ENCODE measurements at regions not wholly inside any gene's neighbourhood (a gene's known extent, or its start where the extent isn't known, plus 50 kb on each side); places are given as distances from the start of the nearest gene placed in this dataset.

GRCh38 chr6:156402227-156402626, 375.0 kb upstream of the ARID1B start:
- no peak for DNase-seq

DNA sequence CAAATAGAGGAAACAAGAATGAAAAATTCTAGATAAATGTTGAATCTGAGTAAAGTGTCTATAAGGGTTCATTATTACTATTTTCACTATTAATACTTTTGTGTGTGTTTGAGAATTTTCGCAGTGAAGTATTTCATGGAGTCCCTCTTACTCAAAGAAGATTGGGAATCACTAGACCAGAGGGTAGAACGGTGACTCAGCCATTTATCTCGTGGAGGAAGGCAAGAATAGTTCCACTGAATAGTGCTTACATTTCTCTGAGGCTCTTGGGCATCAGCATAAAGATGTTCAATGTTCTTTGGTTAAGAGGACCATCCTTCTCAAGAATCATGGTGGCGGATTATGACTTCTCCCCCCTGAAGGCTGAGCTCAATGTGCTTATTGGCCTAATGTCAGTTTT, 376.7 kb upstream of the ARID1B start:
- DNase-seq, result no peak

- DNase-seq, result no peak
These were observed 378.2 kb upstream of the ARID1B start for GRCh38 chr6:156398966-156399365.

- DNase-seq, result no peak
These were observed 378.8 kb upstream of the ARID1B start for GRCh38 chr6:156398371-156398770.

DNA sequence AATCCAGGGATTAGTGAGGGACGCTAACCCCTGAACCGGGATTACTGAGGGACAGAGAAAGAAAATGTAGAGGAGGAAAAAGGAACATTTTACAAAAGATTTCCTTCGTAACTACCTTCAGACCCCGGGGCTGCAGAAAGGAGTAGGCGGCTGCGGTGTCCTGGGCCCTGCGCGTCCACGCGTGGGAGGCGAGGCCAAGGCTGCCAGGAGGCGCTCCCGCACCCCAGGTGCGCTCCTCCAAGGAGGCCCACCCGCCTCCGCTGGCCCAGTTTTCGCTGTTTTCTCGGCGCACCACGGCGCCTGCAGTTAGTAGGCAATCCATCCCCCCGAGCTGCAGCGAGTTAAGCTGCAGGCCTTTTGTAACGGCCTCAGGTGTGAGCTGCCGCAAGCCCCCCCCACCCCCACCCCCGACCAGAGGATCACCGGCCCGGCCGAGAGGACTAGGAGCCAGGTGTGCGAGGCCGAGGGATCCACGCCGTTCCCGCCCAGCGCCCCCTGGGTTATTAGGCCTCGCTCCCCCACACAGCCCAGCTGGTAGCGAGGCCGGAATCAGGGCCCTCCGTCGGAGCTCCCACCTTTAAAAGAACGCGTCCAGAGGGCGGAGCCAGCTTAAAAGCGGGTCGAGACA, 380.3 kb upstream of the ARID1B start:
- peak in 2 of 5 donors; percentile 13 to 31 for DNase-seq

DNA sequence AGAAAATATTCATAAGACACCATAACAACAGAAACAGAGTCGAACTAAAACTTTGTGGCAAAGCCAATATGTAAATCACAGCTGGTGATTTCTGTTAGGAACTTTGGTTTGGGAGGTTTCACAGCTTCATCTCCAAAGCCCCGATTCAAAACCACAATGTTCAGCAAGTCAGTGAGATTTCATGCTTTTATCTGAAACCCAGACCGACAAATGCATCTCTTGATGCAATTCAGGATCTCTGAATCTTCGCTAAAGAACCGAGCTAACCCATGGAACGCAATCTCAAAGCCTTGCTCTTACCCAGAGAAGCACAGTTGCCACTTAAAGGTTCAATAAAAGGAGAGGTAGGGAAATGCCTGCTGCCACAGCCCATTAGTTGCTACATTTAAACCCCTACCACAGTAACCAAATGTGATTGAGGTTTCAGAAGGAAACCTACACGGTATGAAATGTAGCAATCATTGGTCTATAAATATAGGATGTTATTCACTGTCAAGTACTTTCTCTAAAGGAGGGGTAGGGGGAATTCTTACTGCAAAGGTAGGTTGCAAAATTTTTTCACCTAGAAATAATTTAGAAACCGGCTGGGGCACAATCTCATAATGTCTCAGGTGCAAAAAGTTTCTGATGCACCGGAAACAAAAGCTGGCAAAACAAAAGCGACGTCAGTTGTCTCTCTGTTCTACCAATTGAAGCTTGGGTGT, 381.0 kb upstream of the ARID1B start:
- peak in 2 of 5 donors; percentile 7 to 75 for DNase-seq

DNA sequence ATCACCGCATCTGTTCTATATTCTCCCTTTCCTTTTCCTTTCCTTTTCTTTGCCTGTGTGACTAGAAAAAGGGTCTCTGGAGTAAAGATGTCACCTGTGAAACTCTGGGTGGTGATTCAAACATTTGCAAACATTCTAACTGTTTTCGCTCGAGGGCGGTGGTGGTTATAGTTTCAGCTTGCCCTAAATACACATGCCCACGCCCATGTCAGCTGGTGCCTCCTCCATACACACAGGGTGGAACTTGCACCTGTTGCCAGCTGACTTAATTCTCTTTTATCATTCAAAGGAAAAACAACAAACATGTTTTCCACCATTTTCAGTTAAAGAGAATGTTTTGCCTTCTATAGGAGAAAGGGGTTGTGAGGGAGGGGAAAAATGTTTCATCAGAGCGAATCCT, 381.9 kb upstream of the ARID1B start:
- peak in 3 of 5 donors; percentile 17 to 74 (median 22) for DNase-seq

- DNase-seq, result no peak
These were observed 384.5 kb upstream of the ARID1B start for GRCh38 chr6:156392648-156393047.

- no peak for DNase-seq
These were observed 385.2 kb upstream of the ARID1B start for GRCh38 chr6:156391977-156392376.

- DNase-seq, result no peak
These were observed 386.0 kb upstream of the ARID1B start for GRCh38 chr6:156391061-156391672.

- DNase-seq, result no peak
These were observed 386.6 kb upstream of the ARID1B start for GRCh38 chr6:156390621-156391020.

DNA sequence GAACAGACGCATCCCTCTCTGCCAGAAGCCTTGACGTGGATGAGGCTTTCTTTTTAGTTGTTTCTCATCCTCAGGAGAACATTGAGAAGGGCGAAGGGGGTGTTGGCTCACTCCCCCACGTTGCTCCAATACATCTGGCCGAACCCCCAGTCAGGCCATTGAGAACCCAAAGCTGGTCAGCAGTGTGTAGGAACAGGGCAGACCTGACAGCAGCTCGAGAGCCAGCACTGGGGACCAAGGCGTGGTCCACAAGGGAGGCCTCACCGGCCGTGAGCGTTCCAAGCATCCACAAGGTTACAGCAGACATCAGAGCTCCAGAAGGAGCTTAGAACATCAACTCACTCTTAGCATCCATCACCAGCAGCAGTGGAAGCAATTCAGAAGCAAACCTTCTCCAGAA, 387.9 kb upstream of the ARID1B start:
- DNase-seq, result no peak

DNA sequence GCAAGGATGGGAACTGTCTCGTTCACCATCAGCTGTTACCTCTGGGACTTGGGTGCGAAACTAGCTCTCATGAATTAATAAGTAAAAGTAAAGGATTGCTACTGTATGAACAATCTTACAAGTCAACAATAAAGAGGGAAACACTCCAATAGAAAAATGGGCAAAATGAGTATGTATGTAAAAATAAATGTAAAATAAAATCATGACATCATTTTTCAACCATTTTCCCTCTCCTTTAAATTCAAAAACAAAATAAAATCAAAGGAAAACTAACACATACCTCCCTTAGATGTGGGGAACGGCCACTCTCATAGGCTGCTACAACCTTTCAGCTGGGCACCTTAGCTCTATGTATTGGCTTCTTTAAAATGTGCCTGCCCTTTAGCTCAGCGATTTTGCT, 389.7 kb upstream of the ARID1B start:
- no peak for DNase-seq

DNA sequence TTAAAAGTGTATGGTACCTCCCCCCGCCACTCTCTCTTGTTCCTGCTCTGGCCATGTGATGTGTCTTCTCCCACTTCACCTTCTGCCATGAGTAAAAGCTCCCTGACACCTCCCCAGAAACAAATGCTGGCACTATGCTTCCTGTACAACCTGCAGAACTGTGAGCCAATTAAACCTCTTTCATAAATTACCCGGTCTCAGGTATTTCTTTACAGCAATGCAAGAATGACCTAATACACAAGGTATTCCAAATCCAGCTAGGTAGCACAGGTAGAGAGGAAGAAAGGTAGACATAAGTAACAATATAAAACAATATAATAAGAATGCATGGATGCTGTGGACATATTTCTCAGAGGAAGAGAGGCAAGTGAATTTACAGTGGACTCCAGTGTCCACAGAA, 394.1 kb upstream of the ARID1B start:
- DNase-seq, result no peak

GRCh38 chr6:156379392-156380289, 397.5 kb upstream of the ARID1B start:
- no peak for DNase-seq

- DNase-seq, result peak in 1 of 5 donors; percentile 14
These were observed 398.3 kb upstream of the ARID1B start for GRCh38 chr6:156378853-156379252.

- no peak for DNase-seq
These were observed 401.1 kb upstream of the ARID1B start for GRCh38 chr6:156376091-156376490.

DNA sequence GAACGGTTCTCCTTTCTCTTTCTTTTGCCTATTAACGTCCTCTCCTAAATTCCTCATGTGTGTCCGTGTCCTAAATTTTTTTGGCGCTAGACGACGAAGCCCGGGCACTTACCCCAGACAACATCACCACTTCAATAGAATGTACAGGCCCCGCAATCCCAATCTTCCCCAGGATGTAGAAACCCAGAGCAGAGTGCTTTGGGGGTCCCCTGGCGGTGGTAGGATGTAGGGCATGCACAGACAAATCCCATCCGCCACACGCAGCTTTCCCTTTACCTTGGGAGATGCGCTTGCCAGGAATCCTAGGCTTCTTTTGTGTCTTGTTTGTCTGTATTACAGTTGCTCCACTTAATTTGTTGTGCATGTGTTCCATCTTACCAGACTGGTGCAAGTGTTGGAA, 417.3 kb upstream of the ARID1B start:
- DNase-seq, result no peak

DNA sequence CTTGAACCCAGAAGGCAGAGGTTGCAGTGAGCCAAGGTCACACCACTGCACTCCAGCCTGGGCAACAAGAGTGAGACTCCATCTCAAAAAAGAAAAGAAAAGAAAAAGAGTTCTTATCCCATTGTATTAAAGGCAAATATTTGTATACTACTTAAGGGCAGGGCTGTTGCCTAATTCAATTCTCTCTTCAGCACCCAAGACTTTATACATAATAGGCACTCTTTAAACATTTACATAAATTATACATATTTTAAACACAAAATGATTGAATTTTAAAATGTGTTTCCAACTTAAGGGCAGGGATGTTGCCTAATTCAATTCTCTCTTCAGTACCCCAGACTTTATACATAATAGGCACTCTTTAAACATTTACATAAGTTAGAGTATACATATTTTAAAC, 424.3 kb upstream of the ARID1B start:
- no peak for DNase-seq

DNA sequence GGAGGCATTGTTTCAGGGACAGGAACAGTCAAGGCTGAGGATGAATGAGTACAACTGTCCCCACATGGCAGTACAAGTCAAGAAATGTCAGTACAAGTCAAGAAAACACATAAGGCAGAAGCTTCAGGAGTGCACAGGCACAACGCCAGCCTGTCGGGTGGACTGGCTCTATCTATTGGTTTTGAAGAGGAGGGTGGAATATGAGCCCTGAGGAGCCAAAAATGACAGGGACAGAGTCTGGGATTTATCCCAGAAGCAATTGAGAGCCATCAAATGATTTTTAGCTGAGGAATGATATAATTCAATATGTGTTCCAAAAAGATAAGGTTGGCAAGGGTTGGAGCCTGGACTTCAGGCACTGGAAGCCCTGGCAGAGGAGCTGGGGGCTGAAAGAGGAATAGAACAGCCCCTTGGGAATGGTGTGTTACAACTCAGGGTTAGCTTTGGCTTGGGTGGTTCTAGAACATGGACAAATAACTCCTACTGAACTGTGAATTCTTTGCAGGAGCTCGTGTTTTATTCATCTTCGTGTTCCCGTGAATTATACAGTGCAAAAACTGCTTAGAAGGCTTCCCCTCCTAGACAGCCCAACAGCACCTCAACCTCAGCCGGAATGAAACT, 425.7 kb upstream of the ARID1B start:
- no peak for DNase-seq

GRCh38 chr6:156350337-156350736, 426.8 kb upstream of the ARID1B start:
- no peak for DNase-seq

DNA sequence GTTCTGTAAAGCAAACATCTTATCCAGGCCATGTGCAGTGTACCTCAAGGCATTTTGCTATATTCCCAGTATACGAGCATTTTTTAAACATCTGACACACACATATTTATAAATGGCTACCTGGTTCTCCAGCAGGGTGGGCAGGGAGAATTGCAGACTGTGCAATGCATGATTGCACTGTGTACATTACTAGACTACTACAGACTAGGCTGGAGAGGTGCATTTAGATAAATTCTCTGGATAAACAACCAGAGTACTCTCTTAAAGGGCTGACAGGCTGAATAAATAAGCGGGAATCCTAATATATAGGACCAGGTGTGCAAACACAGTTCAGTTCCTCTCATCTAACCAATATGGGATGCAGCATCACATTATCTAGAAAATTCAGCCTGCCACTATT, 428.3 kb upstream of the ARID1B start:
- no peak for DNase-seq

- DNase-seq, result no peak
These were observed 428.8 kb upstream of the ARID1B start for GRCh38 chr6:156348424-156348823.
